ENCODE measurements at regions not wholly inside any gene's neighbourhood (a gene's known extent, or its start where the extent isn't known, plus 50 kb on each side); places are given as distances from the start of the nearest gene placed in this dataset.

- TF ChIP-seq EP300 (IDR thresholded peaks at IDR 0.05): no peak
- TF ChIP-seq, protein P1, sequence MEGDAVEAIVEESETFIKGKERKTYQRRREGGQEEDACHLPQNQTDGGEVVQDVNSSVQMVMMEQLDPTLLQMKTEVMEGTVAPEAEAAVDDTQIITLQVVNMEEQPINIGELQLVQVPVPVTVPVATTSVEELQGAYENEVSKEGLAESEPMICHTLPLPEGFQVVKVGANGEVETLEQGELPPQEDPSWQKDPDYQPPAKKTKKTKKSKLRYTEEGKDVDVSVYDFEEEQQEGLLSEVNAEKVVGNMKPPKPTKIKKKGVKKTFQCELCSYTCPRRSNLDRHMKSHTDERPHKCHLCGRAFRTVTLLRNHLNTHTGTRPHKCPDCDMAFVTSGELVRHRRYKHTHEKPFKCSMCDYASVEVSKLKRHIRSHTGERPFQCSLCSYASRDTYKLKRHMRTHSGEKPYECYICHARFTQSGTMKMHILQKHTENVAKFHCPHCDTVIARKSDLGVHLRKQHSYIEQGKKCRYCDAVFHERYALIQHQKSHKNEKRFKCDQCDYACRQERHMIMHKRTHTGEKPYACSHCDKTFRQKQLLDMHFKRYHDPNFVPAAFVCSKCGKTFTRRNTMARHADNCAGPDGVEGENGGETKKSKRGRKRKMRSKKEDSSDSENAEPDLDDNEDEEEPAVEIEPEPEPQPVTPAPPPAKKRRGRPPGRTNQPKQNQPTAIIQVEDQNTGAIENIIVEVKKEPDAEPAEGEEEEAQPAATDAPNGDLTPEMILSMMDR (IDR thresholded peaks at IDR 0.05): no peak
- TF ChIP-seq POLR2AphosphoS5 (IDR thresholded peaks at IDR 0.05): no peak
- no peak for TF ChIP-seq POLR2A (IDR thresholded peaks at IDR 0.05)
These were observed 178.1 kb upstream of the CCL2 start for GRCh38 chr17:34076743-34077631.

Measured in gastroesophageal sphincter (tissue), 3 donors.